HS-27A (cell line): ENCODE measurements at regions not wholly inside any gene's neighbourhood (a gene's known extent, or its start where the extent isn't known, plus 50 kb on each side); places are given as distances from the start of the nearest gene placed in this dataset.
"Not testable (repeated sequence)": the region's sequence is repeated elsewhere in the genome, so short reads cannot be mapped to it uniquely, and the experiment has no call there.

Experiments
- DNase-seq: peaks from one replicate; pipeline ENCODE4 v3.0.0-alpha.2; 2012; ENCODE audit warnings: low read depth, missing footprints

GRCh38 chr7:109752068-109752467 lies 1182.4 kb downstream of the DNAJB9 start:
- no peak for DNase-seq

- no peak for DNase-seq
These were observed 1188.0 kb downstream of the DNAJB9 start for GRCh38 chr7:109757713-109758112.

DNA sequence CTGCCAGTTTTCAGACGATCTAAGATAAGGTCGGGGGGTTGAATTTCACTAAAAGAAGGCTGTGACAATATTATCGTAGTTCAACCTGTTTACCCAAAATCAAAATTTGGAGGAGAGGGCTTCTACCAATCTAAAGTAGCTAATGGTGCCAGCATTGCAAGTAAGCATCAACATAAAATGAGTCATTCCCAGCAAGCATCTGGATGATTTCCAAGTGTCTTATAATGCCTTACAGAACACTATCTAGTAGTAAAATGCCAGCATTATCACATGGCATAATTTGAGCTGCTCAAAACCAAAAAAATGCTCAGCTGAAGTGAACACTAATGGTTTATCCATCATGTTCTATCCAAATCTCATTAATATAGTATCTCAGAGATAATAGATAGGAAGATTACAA lies 1193.9 kb downstream of the DNAJB9 start:
- DNase-seq: no peak

DNA sequence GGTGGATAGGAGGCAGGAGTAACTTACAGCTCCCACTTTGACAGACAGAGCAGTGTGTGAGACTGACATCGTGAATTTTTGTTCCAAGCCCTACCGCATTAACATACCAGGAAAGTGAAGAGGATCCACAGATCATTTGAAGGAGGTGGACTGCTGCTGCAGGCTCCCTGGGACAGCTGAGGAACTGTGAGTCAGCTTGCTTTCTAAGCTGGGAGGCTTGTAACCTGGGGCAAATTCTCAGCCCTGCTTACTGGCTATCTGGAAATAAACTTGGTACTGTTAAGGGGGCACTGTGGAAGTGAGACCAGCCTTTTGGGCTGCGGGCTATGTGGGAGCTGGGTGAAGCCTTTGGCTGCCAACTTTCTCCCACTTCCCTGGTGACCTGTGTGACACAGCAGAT lies 1202.5 kb downstream of the DNAJB9 start:
- no peak for DNase-seq

DNA sequence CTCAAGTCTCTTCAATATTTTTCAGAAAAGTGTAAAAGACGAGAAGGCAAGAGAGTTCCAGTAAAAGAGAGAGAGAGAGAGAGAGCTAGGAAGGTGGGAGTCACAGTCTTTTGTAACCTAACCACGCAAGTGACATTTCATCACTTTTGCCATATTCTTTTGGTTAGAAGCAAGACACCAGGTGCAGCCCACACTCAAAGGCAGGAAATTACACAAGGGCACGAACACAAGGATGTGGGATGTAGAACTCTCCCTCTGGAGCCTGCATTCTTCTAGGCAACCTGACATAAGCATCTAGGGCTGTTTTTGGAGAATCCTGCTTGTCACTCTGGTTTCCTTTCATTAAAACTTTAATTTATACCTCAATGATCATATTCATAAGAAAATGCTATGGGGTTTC lies 1213.1 kb downstream of the DNAJB9 start:
- no peak for DNase-seq

DNA sequence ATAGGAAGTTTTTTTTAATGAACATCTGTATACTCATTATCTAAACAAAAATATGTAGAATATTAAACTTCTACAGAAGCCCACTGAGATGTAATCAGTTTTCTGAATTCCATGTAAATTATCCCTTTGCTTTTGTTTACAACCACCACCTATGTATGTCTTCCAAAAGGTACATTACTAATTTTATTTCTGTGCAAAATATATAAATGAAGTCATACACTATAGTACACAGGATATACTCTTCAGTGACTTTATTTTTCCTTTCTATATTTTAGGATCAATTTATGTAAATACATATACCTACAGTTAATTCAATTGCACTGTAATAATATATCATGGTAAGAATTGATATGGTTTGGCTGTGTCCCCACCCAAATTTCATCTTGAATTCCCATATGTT lies 1236.9 kb downstream of the DNAJB9 start:
- DNase-seq: no peak

DNA sequence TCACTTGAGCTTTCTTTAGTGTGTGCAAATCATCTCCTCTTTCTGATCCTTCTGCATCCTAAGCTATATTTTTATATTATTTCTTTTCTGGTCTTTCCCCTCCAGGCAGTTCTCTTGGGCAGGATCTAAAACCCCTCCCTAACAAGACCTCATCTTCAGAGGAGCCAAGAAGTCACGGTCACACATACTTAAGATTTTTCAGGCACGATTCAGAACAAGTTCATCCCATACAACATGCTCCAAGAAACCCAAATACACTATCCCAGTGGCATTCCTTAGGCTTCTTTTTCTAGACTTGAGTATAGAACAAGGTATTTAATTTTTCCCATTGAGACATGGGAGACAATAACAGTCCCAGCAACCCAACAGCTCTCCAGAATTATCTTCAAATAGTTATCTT lies 1251.5 kb downstream of the DNAJB9 start:
- DNase-seq: no peak

DNA sequence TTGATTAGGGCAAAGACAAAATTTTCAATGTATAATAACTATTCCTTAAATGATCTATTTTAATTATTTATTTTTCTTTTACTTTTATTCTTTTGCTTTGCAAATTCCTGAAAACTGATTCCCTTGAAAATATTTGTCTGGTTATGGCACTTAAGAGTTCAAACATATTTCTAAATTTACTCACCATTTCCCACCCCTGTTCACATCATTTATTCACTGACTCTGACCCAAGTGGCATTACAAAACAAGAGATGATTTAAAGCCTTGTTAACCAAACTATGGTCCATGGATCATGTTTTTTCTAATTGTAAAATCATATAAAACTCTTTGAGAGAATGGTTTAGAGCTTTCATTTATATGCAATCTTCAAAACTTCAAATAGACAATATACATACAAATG lies 1256.1 kb upstream of the LRRN3 start:
- no peak for DNase-seq

DNA sequence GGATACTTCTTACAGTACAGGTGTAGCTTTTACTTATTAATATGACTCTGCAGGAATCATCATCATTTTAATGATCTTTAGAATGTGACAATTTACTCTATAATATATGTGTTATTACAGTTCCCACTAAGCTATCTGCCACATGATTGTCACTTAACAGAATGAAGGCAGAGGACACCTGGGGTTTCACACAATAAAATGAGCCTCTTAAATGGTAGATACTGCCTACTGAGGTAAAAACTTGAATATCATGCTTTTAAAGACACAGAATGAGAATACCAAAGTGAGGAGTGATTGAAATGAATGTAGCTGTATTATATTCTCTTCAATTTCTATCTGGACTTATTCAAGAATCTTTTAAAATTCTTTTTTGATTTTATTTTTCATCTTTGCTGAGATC lies 1255.3 kb upstream of the LRRN3 start:
- DNase-seq: no peak

DNA sequence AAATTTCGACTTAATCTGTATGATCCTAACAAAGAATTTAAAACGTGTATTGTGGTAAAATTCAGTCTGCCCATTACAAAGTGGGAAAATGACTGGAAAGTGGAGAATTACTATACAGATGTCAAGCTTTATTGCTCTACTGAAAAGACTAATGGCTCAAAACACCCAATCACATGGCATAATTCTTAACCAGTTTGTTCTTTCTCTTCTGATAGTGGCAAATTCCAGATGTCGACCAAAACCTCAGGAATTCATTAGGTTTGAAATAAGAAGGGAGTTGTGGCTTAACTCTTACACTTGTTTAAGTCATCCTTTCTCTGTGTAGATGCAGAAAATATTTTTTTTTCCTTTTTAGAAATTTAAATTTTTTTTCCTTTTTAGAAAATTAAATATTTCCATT lies 1254.9 kb upstream of the LRRN3 start:
- DNase-seq: no peak

DNA sequence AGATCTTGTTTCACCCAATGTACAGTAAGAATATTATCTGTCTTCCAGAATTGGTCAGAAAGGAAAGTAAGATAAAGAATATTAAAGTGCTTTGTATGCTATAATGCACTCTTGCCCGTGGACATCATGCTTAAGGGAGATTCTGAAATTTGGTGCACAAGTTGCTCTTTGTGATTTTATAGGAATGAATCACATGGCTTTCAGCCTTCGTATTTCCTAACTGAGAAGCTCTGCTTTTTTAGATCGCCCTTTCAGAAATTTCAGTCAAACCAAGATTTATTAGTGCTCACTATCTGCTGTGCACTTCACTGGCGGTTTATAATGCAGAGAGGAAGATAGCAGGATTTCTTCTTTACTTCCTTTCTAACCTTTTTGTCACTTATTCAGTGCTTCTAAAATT lies 1248.5 kb upstream of the LRRN3 start:
- DNase-seq: no peak

GRCh38 chr7:109844362-109844761 lies 1246.6 kb upstream of the LRRN3 start:
- DNase-seq: no peak

DNA sequence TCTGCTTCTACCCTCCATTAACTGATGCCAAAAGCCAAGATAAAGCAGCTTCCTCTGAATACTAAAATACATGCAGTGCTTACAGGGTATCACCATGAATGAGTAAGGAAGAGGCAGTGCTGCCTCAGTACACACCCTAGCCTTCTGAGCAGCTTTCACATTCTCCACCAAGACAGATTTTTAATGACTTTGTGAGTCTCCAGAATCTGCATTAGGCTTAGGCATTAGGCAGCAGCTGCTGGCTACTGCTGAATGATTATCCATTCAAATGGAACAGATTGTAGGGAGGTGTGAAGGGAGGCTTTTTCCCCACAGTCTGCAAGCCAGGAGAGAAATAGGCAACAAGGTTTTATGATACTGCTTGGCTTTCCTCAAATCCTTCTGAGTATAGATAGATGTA lies 1226.7 kb upstream of the LRRN3 start:
- DNase-seq: no peak

DNA sequence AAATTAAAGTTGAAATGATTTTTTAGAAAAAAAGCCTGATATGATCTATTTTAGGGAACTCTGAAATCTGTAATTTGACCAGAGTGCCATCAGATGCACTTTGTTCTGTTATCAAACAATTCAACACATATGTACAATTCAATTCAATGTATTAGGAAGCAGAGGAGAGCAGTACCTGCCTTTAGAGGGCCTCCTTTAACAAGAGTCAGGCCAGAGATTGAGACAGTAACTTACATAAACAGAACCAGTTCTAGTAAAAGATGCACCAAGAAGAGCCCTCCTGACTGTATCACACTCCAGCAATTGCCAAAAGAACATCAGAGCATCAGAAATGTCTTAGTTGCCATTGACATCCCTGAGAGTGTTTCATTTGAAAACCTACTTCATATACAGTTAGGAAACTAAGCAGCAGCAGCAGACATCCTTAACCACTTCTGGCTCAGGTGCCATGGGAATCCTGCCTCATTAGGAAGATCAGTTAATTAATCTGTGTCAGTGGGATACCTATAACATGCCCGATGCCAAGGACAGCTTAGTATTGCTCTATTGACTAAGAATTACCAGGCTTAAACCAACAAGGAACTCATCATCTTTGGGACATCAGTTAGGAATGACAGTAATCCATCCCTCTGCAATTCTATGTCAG lies 1222.6 kb upstream of the LRRN3 start:
- no peak for DNase-seq

GRCh38 chr7:109873296-109873695 lies 1217.6 kb upstream of the LRRN3 start:
- DNase-seq: no peak

DNA sequence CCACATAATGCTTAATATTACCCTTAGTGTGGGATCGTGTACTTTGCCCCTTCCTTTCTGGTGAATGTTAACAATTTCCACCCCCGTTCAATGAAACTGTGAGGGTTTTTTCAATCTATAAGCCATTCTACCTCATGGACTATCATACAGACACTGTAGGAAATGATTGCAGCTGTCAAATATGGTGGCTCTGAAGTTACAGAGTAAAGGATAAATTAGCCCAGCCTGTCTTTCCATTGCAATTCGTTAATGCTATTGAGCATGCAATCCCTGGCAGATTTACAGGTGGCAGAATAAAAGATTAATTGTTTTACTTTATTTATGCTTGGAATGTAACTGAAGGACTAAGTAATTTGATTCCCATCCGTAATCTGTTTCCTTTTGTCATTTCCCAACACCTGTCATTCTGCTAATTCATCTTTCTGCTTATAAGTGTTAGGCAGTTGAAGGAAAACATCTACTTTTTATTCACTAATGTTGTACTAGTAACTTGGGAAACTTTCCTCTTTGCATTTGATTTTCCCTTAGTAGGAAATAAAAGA lies 1211.6 kb upstream of the LRRN3 start:
- no peak for DNase-seq

GRCh38 chr7:109890622-109891021 lies 1200.3 kb upstream of the LRRN3 start:
- no peak for DNase-seq

DNA sequence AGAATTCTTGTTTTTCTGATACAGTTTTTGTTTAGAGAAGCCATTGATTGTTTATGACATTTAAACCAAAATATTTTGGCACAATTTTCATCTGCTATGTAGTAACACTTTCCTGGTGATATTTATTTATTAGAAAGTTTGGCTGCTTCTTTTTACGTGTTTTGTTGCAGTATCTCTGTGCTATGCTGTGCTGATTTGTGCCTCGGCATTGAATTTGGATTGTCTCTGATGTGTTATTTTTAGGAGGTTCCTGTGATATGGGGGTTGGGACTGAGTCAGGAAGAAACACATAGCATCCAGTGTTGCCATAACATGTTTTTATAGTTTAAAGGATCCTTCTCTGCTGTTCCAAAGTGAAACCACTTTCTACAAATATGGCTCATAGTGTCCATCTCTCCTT lies 1197.7 kb upstream of the LRRN3 start:
- DNase-seq: no peak

DNA sequence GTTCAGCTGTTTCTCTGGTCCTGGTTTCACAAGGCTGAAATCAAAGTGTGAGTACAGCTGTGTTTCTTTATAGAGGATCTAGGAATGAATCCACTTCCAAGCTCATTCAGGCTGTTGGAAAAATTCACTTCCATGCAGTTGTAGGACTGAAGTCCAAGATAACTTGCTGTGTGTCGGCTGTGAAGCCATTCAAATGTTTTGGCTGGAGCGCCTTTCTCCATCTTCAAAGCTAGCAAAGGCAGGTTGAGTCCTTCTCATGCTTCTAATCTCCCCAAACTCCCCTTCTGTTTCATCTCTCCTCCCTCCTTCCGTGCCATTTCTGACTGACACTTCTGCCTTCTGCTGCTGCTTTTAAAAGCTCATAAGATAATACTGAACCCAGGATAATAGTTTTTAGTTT lies 1195.4 kb upstream of the LRRN3 start:
- no peak for DNase-seq

DNA sequence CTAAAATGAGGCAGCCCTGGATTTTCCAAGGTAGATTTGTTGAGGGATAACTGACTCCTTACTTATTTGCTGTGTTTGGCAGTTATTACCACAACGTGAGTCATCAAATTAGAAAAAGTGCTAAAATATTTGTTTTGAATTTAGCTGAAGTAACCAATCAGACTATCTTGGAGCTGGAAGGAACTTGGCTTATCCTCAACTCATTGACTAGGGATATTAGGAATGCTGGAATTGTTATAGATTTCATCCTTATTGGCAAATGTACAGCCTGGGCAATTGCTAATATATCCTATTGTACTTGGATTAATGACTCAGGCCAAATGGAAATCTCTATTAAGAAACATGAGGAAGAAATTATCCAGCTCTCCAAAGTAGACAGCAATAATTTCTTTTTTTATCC lies 1189.0 kb upstream of the LRRN3 start:
- DNase-seq: no peak

GRCh38 chr7:109905368-109906065 lies 1185.4 kb upstream of the LRRN3 start:
- not testable (repeated sequence) for DNase-seq

DNA sequence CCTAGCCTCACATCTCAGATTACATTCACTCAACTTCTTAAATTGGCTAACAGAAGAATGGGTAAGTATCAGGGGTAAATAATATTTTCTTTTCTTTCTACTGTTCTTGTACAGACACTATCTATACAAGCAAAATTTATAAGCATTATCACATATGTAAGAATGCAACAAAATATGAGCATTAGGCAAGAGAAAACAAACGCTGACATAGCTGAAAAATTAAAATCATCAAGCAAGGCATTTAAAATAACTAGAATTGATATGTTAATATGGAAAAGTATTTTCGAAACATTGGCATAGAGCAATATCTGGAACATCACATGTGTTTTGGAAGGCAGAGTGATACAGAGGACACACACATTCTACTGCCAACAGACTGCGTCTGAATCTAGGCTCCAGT lies 1175.3 kb upstream of the LRRN3 start:
- no peak for DNase-seq

DNA sequence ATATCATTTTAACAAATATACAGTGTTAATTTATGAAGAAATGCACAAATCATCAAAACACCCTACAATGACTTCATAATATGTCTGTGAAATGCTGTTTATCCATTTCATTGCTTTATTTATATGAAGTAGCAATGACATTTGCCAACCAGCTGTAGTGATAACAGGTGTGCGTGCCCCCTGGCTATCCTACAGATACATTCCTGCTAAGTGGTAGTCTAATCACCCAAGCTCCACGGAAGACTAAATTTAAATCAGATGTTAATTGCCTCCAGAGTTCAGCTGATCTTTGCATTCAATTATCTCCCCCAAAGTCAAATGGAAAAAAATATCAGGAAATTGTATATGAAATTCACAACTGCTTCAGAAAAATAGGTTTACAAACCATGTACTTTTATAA lies 1164.2 kb upstream of the LRRN3 start:
- DNase-seq: no peak

DNA sequence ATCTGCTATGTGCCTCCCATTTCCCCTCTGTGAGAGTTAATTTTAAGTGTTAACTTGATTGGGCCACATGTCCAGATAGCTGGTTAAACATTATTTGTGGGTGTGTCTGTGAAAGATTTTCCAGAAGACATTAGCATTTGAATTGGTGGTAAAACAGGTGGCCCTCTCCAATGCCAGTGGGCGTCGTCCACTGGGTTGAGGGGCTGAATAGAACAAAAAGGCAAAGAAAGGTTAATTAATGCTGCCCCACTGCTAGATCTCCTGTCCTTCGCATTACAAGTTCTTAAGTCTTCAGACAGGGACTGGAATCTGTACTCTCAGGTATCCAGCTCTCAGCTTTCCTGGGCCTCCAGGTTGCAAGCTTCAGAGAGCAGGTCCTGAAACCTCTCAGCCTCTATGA lies 1160.9 kb upstream of the LRRN3 start:
- no peak for DNase-seq
